Limb (tissue), 2 donors: ENCODE measurements at regions not wholly inside any gene's neighbourhood (a gene's known extent, or its start where the extent isn't known, plus 50 kb on each side); places are given as distances from the start of the nearest gene placed in this dataset.
A peak's percentile ranks its signal among the peaks of the same experiment; 100 is the strongest.

Experiments
- DNase-seq, 2 donors: peaks; one replicate each; pipeline ENCODE4 v3.0.0-alpha.2; 2016; ENCODE audit errors: extremely low spot score in 2 of 2

GRCh38 chr4:30932581-30932980 is 212.4 kb downstream of the PCDH7 start:
- DNase-seq, result no peak

GRCh38 chr4:30939069-30939468 is 218.9 kb downstream of the PCDH7 start:
- peak in 1 of 2 donors; percentile 18 for DNase-seq

GRCh38 chr4:30939684-30940083 is 219.5 kb downstream of the PCDH7 start:
- no peak for DNase-seq

- no peak for DNase-seq
Observed at GRCh38 chr4:30941641-30942040, 221.5 kb downstream of the PCDH7 start.

- DNase-seq, result no peak
Observed at GRCh38 chr4:30943356-30943755, 223.2 kb downstream of the PCDH7 start.

GRCh38 chr4:30945586-30945985 is 225.4 kb downstream of the PCDH7 start:
- no peak for DNase-seq

GRCh38 chr4:30946288-30946687 is 226.1 kb downstream of the PCDH7 start:
- no peak for DNase-seq

- no peak for DNase-seq
Observed at GRCh38 chr4:30948653-30949052, 228.5 kb downstream of the PCDH7 start.

GRCh38 chr4:30950737-30951136 is 230.6 kb downstream of the PCDH7 start:
- DNase-seq, result no peak

- DNase-seq, result no peak
Observed at GRCh38 chr4:30952526-30953219, 232.5 kb downstream of the PCDH7 start.

GRCh38 chr4:30953799-30954198 is 233.6 kb downstream of the PCDH7 start:
- DNase-seq, result no peak

- DNase-seq, result no peak
Observed at GRCh38 chr4:30956916-30957315, 236.7 kb downstream of the PCDH7 start.

GRCh38 chr4:30957706-30958105 is 237.5 kb downstream of the PCDH7 start:
- DNase-seq, result no peak

- DNase-seq, result no peak
Observed at GRCh38 chr4:30959781-30960485, 239.8 kb downstream of the PCDH7 start.

- no peak for DNase-seq
Observed at GRCh38 chr4:30962939-30963338, 242.8 kb downstream of the PCDH7 start.

GRCh38 chr4:30968926-30969325 is 248.8 kb downstream of the PCDH7 start:
- no peak for DNase-seq

GRCh38 chr4:30972542-30972941 is 252.4 kb downstream of the PCDH7 start:
- no peak for DNase-seq

GRCh38 chr4:30973993-30974392 is 253.8 kb downstream of the PCDH7 start:
- no peak for DNase-seq

GRCh38 chr4:30979402-30979801 is 259.2 kb downstream of the PCDH7 start:
- no peak for DNase-seq

GRCh38 chr4:30989508-30989907 is 269.3 kb downstream of the PCDH7 start:
- DNase-seq, result no peak

GRCh38 chr4:30996841-30997240 is 276.7 kb downstream of the PCDH7 start:
- no peak for DNase-seq

- DNase-seq, result no peak
Observed at GRCh38 chr4:31005037-31005436, 284.9 kb downstream of the PCDH7 start.

- DNase-seq, result no peak
Observed at GRCh38 chr4:31007858-31008257, 287.7 kb downstream of the PCDH7 start.
